DMS153 (cell line): ENCODE measurements at regions not wholly inside any gene's neighbourhood (a gene's known extent, or its start where the extent isn't known, plus 50 kb on each side); places are given as distances from the start of the nearest gene placed in this dataset.

Source experiments
- DNase-seq: peaks from one replicate; lab custom pipeline; 2025; lab: John Stamatoyannopoulos, UW

DNA sequence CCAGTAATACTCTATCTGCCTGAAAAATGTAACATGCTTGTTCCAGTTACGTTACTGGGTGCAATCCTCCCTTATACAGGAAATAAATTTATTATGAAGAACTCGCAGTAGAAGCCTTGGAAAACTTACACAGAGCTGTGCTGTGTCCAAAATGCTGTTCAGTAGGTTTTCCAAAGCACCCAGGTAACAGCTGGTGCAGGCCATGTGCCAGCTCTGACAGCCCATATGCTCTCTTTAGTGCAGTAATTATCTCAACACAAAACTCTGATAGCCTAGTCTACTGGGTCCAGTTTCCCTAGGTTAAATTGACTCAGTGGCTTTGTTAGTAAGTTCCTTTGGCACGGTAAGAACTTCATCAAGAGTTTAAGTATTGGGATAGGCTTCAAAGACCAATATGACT, 120.7 kb upstream of the OBI1 start:
- no peak for DNase-seq

DNA sequence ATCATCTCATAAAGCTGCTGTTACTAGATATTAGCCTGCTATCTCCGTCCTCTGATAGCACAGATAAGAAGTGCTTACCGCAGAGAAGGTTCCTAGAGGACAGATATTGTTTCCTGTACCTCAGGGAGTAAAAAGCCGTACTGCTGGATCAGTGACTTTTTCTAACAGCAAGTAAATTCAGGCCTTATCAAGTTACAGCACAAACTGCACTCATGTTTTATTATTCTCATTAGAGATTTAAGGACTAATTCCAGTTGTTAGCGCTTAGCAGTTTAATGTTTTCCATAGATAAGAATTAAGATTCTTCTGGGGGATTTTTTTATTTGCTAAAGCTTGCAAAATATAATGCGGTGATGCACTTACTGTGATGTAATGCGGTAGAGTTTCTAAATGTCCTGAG, 119.0 kb upstream of the OBI1 start:
- peak; percentile 34 for DNase-seq

DNA sequence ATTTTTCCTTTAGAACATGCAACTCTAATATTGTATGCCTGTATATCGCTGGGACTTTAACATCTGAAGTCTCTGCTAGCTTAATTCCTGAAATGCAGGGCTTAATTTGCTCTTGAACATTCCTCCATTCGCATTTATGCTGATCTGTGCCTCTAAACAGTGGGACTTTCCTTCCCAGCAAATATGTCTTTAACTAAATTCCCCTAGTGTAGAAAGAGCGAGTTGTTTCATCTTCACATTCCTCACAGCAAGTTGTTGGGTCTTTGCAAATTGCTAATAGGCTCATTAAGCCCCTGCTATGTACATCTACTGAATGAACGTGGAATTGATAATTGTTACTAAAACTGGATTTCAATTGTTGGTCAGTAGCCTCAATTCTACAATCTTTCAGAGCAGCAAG, 118.4 kb upstream of the OBI1 start:
- DNase-seq = no peak

DNA sequence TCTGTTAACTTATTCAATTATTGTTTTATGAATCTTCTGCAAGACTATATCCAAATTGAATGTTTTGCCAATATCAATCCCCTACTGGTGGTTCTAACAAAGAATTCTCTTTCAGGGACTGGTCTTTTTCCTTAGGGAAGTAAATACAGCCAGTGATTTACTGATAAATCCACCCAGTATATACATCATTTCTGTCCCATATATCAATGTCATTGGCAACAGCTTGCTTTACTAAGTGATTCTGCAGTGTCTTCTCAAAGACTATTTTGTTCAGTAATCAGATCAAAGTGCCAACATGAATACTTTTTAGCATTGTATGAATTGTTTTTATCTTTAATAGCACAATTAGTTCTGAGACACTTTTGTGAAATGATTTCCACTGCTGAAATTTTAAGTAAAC, 114.0 kb upstream of the OBI1 start:
- no peak for DNase-seq

DNA sequence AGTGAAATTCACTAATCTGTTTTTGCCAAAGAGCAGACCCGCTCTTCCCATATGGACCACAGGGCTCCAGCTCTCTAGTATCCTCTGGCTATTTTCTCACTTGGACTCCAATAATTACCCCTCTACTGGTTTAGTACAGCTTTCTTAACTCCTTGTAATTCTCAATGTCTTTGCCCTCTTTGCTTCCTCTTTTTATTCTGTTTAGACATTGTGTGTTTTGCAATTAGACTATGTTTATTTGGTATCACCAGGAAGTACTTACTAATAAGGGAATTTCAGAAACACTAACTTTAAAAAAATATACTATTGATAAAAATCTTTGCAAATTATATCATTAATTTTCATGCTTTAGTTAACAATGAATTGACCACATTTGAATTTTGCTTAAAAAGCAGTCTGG, 111.6 kb upstream of the OBI1 start:
- peak; percentile 9 for DNase-seq

DNA sequence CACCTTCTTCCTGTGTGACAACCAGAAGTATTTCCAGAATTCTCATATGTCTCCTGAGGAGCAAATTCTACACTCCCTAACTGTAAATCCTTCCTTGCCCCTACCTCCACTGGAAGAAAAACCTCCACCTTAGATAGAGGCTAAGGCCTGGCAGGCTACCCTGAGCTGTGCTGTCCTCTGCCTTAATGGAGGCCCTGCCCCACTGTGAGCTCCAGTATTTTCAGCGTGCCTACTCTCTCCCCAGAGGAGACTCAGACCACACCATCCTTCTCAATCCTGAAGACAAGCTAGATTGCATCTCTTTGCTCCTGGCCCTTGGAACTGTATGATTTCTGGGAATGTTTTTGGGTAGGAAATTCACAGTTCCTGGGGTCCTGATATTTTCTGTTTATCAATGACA, 110.0 kb upstream of the OBI1 start:
- no peak for DNase-seq

DNA sequence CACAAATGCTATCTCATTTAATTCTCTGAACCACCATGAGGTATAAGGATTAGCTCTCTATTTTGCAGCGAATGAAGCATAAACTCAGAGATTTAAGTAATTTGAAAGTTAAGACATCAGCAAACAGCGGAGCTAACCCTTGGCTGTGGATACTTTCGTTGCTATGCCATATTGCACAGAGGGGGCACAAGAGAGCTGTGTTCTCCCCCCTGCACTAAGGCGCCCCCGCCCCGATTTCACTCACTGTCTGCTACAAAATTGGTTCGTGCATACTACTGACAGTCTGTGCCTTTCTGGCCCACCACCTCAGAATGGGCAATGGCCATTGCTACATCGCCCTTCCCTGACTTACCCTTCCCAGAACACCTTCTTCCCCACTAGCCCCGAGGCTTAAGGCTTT, 105.7 kb upstream of the OBI1 start:
- DNase-seq = no peak

DNA sequence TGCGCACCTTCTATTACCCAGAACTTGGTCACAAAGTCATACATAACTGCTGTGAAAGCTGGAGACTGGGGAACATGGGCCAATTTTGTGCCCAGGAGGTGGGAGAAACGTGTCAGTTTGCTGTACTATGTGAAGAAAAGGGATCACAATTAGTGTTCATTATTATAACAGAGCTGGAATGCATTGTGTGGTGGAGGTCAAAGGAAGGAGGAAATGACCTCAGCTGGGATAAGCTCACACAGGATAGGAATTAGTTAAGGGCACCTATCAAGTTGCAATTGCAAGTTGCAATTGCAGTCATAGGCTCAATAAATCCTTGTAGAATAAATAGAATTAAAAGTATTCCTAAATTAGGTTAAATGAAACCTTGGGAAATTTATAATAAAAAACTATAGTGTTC, 103.9 kb upstream of the OBI1 start:
- no peak for DNase-seq

DNA sequence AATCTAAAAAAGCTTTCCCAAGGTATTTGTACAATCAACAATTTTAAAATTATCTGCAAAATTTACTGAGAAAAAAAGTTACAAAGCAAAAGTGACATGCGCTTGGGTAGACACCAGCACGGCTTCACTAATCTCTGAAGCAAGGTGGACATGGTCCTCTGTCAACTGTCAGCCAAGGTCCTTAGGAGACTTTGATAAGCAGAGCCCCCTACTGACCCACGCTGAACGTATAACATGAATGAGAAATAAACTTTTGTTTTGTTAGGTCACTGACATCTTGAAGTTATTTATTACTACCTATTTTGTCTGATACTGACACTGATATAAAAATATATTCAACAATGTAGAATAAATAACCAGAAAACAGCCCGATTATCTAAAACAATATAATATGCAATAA, 100.7 kb upstream of the OBI1 start:
- no peak for DNase-seq

DNA sequence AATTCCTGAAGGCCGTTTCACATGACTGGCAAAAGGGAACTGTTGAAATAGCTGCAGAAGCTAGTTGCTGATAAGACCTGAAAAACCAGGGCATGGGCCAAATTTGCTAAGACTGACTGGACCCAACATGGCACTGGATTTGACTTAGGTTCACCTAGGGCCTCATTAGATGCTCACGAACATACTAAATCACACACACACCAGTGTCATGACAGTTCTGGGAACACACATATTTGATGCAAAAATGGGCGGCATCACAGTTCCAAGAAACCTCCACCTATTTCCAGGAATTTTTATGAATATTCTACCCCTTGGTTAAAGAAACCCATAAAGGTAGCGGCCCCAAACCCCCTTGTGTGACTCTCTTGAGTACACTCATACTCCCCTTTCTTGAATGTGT, 99.6 kb upstream of the OBI1 start:
- DNase-seq = no peak

DNA sequence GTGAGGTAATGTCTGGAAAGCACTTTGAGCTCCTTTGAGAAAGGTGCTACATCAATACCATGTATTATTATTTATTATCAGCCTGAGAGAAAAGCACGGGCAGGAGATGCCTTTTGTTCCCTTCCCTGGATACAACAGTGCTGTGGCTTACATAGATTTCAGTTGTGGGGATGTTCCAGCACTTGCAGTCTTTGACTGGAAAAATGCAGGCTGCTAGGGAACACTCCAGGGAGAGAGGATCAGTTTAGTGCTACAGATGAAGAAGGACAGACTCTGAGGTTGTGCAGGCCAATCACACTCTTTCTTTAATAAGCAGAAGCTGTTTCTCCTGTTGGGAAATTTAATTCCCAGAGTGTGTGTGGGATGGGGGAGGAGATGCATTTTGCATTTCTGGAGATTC, 94.5 kb upstream of the OBI1 start:
- no peak for DNase-seq

DNA sequence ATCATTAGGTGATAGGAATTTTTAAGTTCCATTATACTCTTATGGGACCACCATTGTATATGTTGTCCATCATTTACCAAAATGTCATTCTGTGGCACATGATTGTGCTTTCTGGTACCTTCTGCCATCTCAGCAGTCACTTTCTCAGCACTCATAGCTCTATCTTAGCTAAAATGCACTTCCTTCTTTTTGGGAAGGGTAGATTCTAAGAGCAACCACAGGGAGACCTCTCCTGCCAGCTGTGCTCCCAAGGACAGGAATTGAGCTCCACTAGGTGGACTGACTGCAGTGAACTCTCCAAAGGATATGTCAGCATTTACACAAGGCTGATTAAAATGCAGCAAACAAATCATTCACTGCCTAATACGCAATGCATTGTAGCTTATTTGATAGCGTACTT, 91.8 kb upstream of the OBI1 start:
- DNase-seq = no peak

DNA sequence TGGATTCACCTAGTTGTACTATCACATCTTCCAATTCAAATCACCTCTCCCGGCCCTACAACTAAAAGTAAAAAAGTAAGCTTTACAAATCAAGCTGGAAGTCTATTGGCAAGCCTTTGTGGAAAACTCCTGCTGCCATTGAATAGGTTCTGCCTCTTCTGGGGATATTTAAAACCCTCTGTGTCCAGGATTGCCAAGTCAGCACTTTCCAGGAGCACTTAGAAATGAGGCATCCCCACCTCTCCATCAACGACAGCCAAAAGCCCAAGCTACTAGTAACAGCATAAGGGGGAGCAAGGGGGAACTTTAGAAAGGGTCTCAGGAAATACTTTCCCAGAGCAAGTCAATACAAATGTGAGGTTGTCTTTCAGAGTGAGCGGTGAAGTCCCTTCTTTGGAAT, 85.0 kb upstream of the OBI1 start:
- DNase-seq = no peak

DNA sequence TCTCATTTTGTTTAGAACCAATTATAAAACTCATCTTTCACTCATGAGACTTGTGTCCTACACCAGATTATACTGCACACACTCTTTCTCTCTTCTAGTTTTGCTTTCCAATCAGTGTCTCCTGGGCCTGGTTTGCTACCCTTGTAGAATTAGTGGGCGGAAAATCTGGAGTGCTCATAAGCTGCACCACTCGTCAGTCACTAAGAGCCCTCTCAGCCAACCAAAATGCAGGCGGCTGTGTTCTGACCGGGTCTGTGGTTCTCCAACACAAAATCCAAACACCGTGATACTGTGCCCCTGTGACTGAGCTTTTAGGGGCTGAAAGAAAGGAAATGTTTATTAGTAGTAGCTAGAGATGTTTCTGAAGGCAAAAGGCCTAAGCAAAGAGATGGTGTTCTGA, 83.7 kb upstream of the OBI1 start:
- no peak for DNase-seq

DNA sequence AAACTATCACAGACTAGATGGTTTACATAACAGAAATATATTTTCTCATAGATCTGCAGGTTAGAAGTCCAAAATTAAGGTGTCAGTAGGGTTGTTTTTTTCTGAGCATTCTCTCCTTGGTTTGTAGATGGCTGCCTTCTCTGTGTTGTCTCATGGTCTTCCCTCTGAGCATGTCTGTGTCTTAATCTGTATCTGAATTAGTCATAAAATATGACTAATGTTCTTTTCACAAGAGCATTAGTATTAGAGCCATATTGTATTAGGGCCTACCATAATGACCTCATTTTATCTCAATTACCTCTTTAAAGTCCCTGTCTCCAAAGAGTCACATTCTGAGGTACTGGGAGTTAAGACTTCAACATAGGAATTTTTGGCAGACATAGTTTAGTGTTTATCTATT, 77.2 kb upstream of the OBI1 start:
- DNase-seq = no peak

DNA sequence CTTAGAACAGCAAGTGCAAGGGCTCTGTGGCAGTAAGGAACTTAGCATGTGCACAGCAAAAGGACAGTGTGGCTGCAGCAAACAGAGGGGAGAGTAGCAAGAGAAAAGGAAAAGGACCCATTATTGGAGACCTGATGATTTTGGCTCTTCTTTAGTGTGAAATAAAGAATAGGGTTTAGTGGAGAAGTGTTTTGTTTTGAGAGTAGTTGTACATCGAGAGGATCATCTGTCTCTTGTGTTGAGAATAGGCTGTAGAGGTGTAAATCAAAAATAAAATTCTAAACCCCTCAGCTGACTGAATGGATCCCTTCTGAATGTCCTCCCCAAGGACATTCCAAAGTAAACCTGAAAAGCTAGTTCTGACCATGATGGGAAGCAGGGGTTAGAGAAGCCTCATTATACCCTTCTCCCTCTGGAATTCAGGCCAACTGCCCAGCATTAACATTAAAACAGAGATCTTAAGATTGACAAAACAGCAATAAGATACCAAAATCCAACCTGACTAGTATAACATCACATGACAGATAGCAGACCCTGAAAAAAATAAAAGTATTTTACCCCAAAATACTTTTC, 73.6 kb upstream of the OBI1 start:
- DNase-seq = no peak

DNA sequence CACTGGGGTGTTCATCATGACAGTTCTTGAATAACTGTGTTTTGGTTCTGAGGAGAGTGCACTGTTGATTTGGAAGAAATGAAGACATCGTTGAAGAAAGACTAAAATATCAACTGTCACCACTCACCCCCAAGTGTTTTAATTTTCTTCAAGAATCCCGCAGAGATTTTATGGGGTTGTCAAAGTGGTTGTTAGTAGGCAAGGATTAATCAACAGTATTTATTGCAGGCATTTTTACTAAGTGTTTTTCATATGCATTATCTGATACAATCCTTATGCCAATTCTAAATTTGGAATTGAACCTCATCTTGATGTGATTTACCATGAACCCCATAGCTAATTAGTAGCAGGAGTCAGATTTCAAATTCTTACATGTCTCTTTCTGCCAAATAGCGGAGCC, 63.7 kb upstream of the OBI1 start:
- no peak for DNase-seq

DNA sequence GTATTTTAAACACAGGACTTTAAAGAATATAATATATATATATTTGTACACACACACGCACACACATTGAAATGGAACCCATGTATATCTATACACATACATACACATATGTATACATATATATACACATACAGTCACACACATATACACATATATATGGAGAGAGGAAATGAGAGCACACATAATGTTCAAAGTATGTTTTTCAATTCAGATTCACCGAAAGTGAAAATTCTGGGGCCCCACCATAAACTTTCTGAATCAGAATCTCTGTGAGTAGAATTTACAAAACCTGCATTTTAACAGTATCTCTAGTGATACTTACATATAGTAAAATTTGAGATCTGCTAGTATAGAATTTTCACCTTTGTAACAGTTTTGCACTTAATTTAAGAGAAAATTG, 60.4 kb upstream of the OBI1 start:
- no peak for DNase-seq

DNA sequence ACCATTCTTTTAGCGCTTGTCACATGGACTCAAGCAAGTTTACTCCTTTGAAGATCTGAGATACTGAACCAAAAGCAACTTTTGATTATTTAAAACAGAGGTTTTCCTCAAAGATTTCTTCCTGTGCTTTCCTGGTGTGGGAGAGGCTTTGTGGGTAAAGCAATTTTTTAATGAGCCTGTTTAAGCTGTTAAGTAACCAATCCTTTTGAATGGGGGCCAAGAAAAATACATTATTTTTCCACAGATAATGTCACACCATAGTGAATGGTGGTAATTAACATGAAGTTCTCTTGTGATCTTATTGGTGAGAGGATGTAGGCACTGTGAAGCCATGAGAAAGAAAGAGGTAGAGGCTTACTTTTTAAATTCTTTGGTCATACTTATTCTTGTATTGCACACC, 55.8 kb upstream of the OBI1 start:
- DNase-seq = no peak

DNA sequence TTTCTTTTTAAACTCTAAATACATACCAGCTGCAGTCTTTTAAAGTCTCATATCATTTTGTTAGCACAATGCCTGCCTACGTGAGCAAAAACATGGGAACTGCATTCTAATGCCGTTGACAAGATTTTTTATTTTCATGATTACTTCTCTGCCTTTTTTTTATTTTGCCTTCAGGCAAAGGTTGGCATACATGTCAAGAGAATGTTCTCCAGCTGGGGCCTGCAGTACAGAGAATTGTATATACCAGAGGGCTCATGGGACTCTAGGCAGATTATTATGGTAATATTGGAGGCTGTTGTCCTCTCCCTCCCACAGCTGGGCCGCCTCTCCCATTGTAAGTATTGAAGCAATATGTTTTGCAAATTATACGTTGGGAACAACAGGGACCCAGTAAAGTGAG, 53.9 kb upstream of the OBI1 start:
- DNase-seq = no peak

DNA sequence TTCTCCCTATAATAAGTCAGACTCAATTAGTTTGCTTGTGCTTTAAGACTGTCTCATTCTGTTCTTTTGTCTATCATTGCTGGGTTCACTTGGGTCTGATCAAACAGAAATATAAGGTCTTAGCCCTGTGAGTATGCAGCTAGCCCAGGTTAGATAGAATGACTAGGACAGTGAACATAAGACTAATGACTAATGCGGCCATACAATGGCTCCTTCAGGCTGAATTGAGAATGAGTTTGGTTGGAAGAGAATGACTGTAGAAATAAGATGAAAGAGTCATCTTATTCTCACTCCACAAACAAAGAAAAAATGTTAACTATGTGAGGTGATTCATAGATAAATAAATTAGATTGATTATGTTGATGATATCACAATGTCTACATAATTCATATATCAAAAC, 50.1 kb upstream of the OBI1 start:
- DNase-seq = no peak
